AG08396 (cell line): ENCODE measurements at regions not wholly inside any gene's neighbourhood (a gene's known extent, or its start where the extent isn't known, plus 50 kb on each side); places are given as distances from the start of the nearest gene placed in this dataset.

Experiments
- DNase-seq: peaks from one replicate; pipeline ENCODE4 v3.0.0; 2012; ENCODE audit warnings: low spot score, mixed read lengths

- DNase-seq: no peak
These were observed 99.6 kb downstream of the ODF2L start for GRCh38 chr1:86296305-86297205.

DNA sequence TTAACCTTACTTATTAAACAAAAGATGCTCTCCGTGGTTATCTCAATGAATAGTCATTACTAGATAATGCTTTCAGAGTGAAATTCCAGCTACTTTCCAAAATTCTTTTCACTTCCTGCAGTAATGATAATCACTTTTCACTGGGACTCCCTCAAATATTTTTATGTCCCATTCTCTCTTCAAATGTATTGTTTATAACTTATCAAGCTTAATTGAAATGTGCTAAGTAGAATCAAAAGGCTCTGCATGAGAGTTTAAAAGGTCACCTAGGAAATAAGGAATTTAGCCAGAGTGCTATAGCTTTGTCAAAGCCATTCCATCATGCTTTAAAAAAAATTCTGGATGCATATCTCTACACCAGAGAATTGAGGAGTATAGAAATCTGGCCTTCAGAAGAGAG, 106.4 kb downstream of the ODF2L start:
- no peak for DNase-seq

- DNase-seq: no peak
These were observed 107.0 kb downstream of the ODF2L start for GRCh38 chr1:86289161-86289560.

DNA sequence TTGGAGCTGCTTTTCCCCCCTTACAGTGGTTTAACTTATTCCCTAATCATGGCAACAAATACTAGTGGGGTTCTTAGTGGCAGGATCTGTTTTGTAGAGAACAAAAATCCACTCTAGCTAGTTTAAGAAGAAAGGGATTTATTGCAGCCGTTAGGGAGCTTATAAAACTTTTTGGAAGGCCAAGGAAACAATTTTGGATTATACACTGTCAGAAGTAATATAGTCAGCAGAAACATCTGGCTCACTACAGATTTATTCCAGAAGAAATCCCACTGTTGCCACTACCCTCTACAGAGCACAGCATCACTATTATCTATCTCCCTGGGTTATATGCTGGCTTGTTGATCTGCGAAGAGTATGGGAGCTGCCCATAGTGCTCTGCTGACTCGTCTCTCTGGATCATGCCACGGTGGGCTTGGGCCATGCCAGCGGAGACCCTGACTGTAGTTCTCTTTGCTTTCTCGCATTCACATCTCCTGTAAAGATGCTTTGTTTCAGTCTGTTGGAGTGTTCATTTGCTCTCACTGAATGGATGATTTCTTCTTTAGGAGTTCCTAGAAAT, 107.5 kb downstream of the ODF2L start:
- no peak for DNase-seq

DNA sequence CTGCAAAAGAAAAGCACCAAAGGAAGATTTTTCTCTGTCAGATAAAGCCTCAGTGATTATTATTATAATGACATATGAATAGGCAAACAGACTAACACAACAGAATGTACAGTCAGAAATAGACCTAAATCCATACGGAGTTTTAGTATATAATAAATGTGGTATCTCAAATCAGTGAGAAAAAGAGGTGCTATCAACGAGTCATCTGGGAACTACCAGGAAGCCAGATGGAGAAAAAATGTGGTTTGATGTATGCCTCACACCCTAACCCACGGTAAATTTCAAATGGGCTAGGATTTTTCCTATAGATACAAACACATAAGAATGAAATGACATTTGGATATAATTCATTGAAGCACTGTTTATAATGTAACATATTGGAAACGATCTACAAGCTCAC, 110.3 kb downstream of the ODF2L start:
- DNase-seq: no peak

- DNase-seq: no peak
These were observed 113.5 kb downstream of the ODF2L start for GRCh38 chr1:86282611-86283010.

DNA sequence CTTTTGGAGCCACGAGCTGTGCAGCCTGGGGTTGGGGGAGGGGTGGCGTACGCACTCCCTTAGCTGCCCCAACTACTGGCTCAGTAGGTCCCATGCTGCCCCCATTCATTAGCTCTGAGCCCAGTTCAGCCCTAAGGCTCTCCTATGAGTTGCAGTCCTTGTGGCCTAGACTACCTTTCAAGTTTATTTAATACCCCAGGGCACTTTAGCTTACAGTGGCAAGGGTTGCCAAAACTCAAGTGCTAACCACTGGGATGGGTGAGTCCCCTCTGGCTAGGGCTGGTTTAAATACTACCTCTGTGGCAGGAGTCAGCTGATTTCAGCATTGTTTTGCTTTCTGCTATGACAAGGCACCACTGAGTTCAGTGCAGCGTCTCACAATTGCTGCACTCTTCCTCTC, 118.2 kb downstream of the ODF2L start:
- no peak for DNase-seq

GRCh38 chr1:86273066-86273465, 116.5 kb upstream of the COL24A1 start:
- no peak for DNase-seq

GRCh38 chr1:86272083-86272482, 115.5 kb upstream of the COL24A1 start:
- DNase-seq: no peak

DNA sequence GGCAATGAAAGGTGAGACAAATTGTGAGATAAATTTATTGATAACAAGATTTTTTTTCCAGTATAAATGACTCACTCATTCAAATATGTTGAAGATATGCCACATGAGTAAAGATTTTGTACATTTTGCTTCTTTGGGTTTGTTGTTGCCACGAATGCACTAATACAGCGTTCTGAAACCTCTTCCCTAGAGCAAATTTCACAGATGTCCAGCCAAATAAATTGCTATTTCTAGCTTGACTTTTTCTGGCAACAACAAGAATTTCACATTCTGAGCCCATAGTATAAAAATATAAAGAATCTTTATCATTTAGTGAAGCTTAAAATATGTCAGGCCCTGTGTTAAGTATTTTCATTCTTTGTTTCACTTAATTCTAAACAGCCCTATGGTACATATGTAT, 114.5 kb upstream of the COL24A1 start:
- no peak for DNase-seq

GRCh38 chr1:86263101-86263500, 106.5 kb upstream of the COL24A1 start:
- DNase-seq: no peak

GRCh38 chr1:86260476-86260875, 103.9 kb upstream of the COL24A1 start:
- DNase-seq: no peak

DNA sequence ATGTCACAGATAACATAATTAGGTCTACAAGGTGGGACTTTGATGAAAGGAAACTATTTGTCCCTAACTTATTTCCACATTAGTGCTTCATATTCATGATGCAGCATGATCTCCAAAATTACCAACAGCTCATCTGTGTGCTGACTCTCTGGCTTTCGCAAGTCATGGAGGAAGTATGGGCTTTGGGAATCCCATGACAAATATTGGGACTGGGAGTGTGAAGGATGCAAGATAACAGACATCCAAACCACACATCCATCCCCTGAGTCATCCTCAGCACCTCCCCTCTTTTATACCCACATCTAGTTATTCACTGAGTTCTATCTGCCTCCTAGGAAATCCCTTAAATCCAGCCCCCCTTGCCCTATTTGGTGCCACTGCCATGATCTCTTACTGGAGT, 102.8 kb upstream of the COL24A1 start:
- no peak for DNase-seq

- peak; percentile 15 for DNase-seq
These were observed 101.5 kb upstream of the COL24A1 start for GRCh38 chr1:86258101-86258500.

DNA sequence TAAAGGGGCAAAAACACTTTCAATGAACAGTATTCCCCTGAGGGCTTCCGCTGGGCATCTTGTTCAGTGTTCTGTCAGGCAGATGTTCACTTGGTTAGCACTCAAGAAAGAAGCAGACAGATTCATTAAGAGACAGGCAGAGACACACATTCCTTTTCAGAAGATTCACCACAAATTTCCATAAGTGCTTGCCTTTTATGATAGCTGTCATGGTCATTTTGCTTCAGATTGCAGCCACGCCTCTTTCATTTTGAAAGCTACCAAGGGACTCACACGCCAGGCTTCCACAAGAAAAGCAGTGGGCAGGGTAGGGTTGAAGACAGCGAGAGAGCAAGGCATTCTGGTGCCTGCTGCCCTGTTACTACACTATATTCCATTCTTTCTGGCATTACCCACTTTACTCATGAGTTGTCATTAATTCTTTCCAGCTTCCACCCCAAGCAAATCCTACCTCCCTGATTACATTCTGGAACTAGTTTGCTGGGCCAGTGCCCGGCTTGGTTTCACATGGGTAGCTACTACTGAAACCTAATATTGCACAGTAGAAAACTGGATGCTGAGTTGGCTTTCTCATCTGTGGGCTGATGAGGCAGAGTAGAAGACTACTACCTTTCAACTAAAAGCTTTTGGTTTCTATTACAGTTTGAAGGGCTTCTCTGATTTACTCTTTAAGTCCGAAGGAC, 91.2 kb upstream of the COL24A1 start:
- no peak for DNase-seq

DNA sequence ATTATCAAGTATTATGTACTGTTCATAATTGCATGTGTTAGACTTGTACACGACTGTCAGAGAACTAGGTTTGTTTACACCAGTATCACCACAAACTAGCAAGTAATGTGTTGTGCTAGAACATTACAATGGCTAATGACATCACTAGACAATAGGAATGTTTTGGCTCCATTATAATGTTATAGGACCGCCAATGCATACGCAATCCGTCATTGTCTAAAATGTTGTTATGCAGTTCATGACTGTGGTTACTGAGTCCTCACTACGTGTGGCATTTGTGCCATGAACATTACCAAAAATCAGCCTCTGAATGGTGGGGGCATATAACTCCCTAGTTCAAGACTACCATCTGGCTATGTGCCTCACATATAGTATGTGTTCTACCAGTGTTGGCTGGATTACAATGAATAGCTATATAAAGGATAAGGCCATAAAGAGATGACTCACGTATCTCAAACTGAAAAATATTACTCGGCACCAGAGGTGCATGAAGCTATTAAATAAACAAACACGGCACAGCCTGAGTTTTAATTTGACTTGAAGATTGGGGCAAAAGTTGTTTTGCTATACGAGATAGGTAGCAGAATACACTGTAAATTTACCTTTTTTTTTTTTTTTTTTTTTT, 89.1 kb upstream of the COL24A1 start:
- no peak for DNase-seq

DNA sequence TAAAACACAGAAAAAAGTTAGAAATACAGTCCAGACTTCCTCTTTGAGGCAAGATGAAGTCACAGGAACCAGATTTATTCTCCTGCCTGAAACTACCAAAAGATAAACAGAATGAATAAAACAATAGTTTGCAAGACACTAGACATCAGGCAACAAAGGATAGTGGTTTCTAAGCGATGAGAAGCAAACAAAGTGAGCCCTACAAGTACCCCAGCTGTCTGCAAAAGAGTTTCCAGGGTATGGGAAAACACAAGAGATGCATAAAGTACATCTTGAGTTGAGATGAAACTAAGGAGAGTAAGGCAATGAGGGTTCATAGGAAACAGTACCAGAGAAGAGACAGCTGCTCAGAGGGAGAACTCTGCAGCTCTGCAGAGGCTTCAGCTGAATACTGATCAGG, 83.3 kb upstream of the COL24A1 start:
- DNase-seq: no peak

DNA sequence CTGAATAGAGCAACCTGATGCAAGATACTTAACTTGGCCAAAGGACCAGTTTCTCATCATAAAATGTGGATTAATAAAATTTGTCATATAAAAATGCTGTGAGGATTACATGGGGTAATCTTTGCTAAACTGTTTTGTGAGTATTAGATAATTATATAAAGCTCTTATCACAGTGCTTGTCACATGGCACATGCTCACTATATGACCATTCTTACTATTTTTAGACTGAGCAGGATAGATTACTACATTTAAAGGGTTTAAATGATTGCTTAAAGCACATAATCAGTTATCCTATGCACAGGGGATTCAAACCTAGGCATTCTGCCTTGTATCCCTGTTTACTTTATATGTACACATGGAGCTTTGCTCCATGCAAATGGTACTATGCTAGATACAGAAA, 82.9 kb upstream of the COL24A1 start:
- DNase-seq: no peak

- no peak for DNase-seq
These were observed 81.7 kb upstream of the COL24A1 start for GRCh38 chr1:86238226-86238625.

- no peak for DNase-seq
These were observed 79.3 kb upstream of the COL24A1 start for GRCh38 chr1:86235852-86236251.

GRCh38 chr1:86233403-86233802, 76.8 kb upstream of the COL24A1 start:
- DNase-seq: no peak

DNA sequence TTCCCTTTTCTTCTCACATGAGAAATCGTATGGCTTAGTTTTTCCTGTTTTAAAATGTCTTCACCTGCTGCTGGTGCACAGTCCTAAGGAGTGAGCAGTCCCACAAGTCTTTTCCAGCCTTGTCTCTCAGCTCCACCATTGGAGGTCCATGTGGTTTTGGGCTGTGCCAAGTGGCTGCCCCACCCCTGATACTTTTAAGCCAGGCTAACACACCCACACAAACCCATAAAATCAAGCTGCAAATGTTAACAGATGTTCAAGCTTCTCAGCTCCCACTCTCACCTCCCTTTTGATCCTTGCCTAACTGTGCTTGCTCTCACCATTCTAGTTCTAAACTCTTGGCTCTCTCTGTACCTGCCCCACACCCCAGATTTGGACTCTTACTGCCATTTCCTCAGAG, 74.5 kb upstream of the COL24A1 start:
- DNase-seq: no peak
